ENCODE measurements at regions not wholly inside any gene's neighbourhood (a gene's known extent, or its start where the extent isn't known, plus 50 kb on each side); places are given as distances from the start of the nearest gene placed in this dataset.

GRCh38 chr1:29892247-29892646 lies 655.9 kb downstream of the PTPRU start:
- H3K4me1 ChIP-seq: no peaks in the 10 kb centered on the region
- intact Hi-C loops (cut with DNase I): no loop called here
- no peak for DNase-seq (ENCODE audit: low spot score in 2 of 2)
- TF ChIP-seq CTCF (IDR thresholded peaks at IDR 0.05): no peak
- H3K4me3 ChIP-seq: no peak overlapping the region
- no peaks in the 10 kb centered on the region for H3K36me3 ChIP-seq
- H3K27ac ChIP-seq: no peak overlapping the region
- H3K27me3 ChIP-seq: no peaks in the 10 kb centered on the region
- no peaks in the 10 kb centered on the region for H3K9me3 ChIP-seq

- intact Hi-C loops (cut with DNase I): no loop called here
- Histone ChIP-seq H3K9me3 (no peaks in the 10 kb centered on the region), H3K36me3 (no peaks in the 10 kb centered on the region), H3K4me3 (no peak overlapping the region), H3K27ac (no peak overlapping the region), H3K27me3 (no peaks in the 10 kb centered on the region), H3K4me1 (no peaks in the 10 kb centered on the region)
- TF ChIP-seq CTCF (IDR thresholded peaks at IDR 0.05): no peak
- DNase-seq (ENCODE audit: low spot score in 2 of 2): no peak
Observed at GRCh38 chr1:29890201-29890959, 654.1 kb downstream of the PTPRU start.

- Histone ChIP-seq H3K4me1 (no peaks in the 10 kb centered on the region), H3K9me3 (no peaks in the 10 kb centered on the region), H3K27ac (no peak overlapping the region), H3K27me3 (no peaks in the 10 kb centered on the region), H3K4me3 (no peak overlapping the region), H3K36me3 (no peaks in the 10 kb centered on the region)
- intact Hi-C loops (cut with DNase I): no loop called here
- DNase-seq (ENCODE audit: low spot score in 2 of 2): no peak
- TF ChIP-seq CTCF (IDR thresholded peaks at IDR 0.05): no peak
Observed at GRCh38 chr1:29889776-29890175, 653.5 kb downstream of the PTPRU start.

GRCh38 chr1:29884740-29885139 lies 648.4 kb downstream of the PTPRU start:
- intact Hi-C loops (cut with DNase I): no loop called here
- H3K9me3 ChIP-seq: no peaks in the 10 kb centered on the region
- no peak overlapping the region for H3K4me3 ChIP-seq
- H3K27ac ChIP-seq: no peak overlapping the region
- H3K4me1 ChIP-seq: no peaks in the 10 kb centered on the region
- TF ChIP-seq CTCF (IDR thresholded peaks at IDR 0.05): no peak
- no peaks in the 10 kb centered on the region for H3K36me3 ChIP-seq
- H3K27me3 ChIP-seq: no peaks in the 10 kb centered on the region
- DNase-seq (ENCODE audit: low spot score in 2 of 2): no peak

GRCh38 chr1:29883986-29884385 lies 647.7 kb downstream of the PTPRU start:
- Histone ChIP-seq H3K9me3 (no peaks in the 10 kb centered on the region), H3K36me3 (no peaks in the 10 kb centered on the region), H3K4me3 (no peak overlapping the region), H3K27ac (no peak overlapping the region), H3K27me3 (no peaks in the 10 kb centered on the region), H3K4me1 (no peaks in the 10 kb centered on the region)
- TF ChIP-seq CTCF (IDR thresholded peaks at IDR 0.05): no peak
- intact Hi-C loops (cut with DNase I): no loop called here
- DNase-seq (ENCODE audit: low spot score in 2 of 2): no peak

- no peaks in the 10 kb centered on the region for H3K36me3 ChIP-seq
- DNase-seq (ENCODE audit: low spot score in 2 of 2): no peak
- no peaks in the 10 kb centered on the region for H3K9me3 ChIP-seq
- no peak for TF ChIP-seq CTCF (IDR thresholded peaks at IDR 0.05)
- no peaks in the 10 kb centered on the region for H3K27me3 ChIP-seq
- H3K27ac ChIP-seq: no peak overlapping the region
- intact Hi-C loops (cut with DNase I): no loop called here
- H3K4me1 ChIP-seq: no peaks in the 10 kb centered on the region
- H3K4me3 ChIP-seq: no peak overlapping the region
Observed at GRCh38 chr1:29883411-29883832, 647.1 kb downstream of the PTPRU start.
